ENCODE measurements at regions not wholly inside any gene's neighbourhood (a gene's known extent, or its start where the extent isn't known, plus 50 kb on each side); places are given as distances from the start of the nearest gene placed in this dataset.
"Not testable (repeated sequence)": the region's sequence is repeated elsewhere in the genome, so short reads cannot be mapped to it uniquely, and the experiment has no call there.

DNA sequence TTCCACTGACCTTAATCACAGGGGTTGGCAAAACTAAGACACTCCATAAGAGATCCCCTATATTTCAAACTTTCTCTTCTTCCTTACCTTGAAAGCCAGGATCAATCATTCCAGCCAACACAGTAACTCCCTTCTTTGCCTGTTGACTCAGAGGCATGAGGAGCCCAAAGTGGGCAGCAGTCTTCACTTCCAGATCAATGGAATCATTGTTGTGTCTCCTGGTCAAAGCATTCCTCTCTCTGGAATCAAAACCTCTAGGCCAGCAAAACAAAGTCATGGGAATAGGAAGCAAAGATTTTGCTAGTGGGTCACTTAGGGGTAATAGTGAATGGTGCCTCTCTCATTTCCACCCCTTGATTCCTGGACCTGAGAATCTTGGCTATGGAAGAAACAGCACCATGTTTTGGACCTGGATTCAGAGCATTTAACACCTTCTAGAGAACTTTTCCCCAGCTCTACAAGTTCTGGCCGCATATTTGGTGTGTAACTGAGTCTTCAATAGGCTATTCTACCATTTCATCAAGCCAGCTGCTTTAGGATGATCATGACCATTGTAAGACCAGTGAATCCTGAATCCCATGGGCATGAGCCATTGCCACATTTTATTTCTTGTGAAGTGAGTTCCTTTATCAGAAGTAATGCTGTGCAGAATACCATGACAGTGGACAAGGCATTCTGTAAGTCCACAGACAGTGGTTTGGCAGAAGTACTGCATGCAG lies 65.7 kb upstream of the SERPINE2 start:
- Mint-ChIP-seq H3K36me3 (no peaks in the 10 kb centered on the region), H3K4me1 (peaks cover 8% of the 10 kb centered on the region), H3K4me3 (no peak overlapping the region), H3K27ac (no peak overlapping the region), H3K9me3 (no peaks in the 10 kb centered on the region), H3K27me3 (peaks cover 9% of the 10 kb centered on the region)
- DNase-seq (ENCODE audit: low spot score in 2 of 2) (no peak), ATAC-seq (ENCODE audit: low read depth) (no peak)

DNA sequence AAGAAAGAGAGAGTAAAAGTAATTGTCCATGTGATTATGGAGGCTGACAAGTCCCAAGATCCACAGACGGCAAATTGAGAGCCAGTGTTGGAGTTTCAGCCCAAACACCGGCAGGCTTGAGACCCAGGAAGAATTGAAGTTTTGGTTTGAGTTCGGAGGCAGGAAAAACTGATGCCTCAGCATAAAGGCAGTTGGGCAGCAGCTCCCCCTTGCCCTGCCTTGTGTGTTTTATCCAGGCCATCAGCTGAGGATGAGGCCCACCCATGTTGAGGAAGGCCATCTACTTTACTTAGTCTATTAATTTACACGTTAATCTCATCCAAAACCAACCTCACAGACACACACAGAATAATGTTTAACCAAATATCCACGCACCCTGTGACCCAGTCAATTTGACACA lies 64.6 kb upstream of the SERPINE2 start:
- Mint-ChIP-seq H3K36me3 (no peaks in the 10 kb centered on the region), H3K27me3 (peaks cover 9% of the 10 kb centered on the region), H3K4me1 (peaks cover 8% of the 10 kb centered on the region), H3K4me3 (no peak overlapping the region), H3K27ac (no peak overlapping the region), H3K9me3 (no peaks in the 10 kb centered on the region)
- DNase-seq (ENCODE audit: low spot score in 2 of 2) (no peak), ATAC-seq (ENCODE audit: low read depth) (no peak)

DNA sequence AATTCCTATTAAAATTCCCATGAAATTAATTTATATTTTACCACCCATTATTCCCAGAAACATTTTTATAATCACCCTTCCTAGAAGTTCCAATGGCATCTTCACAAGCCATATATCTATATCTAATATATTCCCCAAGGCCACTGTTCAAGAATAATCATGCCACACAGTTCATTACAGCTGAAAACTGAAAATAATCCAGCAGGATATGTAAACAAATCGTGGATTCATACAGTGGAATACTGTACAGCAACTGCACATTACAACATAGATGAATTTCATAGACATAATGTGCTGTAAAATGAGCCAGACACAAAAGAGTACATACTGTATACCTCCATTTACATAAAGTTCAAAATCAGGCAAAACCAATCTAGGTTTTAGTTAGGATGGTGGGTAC lies 63.9 kb upstream of the SERPINE2 start:
- Mint-ChIP-seq H3K36me3 (no peaks in the 10 kb centered on the region), H3K27me3 (peaks cover 8% of the 10 kb centered on the region), H3K4me3 (no peak overlapping the region), H3K4me1 (peaks cover 8% of the 10 kb centered on the region), H3K27ac (no peak overlapping the region), H3K9me3 (no peaks in the 10 kb centered on the region)
- DNase-seq (ENCODE audit: low spot score in 2 of 2) (no peak), ATAC-seq (ENCODE audit: low read depth) (no peak)

DNA sequence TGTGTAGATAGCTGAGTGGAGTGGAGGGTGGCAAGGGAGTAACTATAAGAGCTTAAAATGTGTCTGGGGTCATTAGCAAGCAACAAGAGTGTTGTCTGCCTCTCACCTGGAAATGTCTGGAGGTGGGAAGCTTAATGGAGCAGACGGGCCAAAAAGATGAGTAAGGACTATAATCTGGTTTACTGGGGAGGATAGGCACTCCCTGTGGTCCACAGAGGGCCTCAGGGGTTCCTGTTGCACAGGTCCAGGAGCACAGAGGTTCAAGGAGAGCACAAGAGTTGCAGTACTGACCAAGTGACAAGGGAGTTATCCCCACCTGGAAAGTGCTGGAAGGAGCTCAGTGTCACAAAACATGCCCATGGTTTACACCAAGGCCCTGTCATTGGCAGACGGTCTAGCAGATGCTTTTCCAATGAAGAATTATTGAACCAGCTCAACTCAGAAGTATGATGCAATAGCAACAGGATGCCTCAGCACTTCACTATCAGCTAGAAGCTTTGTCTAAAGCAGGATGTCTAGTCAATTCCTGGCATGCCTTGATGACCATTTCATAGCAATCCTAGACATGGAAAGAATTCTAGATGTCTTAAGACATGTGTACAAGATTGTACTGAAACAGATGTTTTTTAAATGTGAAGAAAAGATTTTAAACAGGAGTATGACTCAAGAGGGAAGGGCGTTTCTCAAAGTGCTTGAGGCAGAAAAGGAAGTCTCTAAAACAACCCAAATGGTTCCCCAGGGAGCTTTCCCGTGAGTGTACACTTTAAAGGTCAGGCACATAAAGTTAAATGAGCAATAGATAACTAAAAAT lies 62.9 kb upstream of the SERPINE2 start:
- H3K4me1 Mint-ChIP-seq, result peaks cover 8% of the 10 kb centered on the region
- no peak for ATAC-seq (ENCODE audit: low read depth)
- no peak for DNase-seq (ENCODE audit: low spot score in 2 of 2)
- no peaks in the 10 kb centered on the region for H3K36me3 Mint-ChIP-seq
- no peaks in the 10 kb centered on the region for H3K9me3 Mint-ChIP-seq
- peaks cover 10% of the 10 kb centered on the region for H3K27me3 Mint-ChIP-seq
- no peak overlapping the region for H3K4me3 Mint-ChIP-seq
- no peak overlapping the region for H3K27ac Mint-ChIP-seq

DNA sequence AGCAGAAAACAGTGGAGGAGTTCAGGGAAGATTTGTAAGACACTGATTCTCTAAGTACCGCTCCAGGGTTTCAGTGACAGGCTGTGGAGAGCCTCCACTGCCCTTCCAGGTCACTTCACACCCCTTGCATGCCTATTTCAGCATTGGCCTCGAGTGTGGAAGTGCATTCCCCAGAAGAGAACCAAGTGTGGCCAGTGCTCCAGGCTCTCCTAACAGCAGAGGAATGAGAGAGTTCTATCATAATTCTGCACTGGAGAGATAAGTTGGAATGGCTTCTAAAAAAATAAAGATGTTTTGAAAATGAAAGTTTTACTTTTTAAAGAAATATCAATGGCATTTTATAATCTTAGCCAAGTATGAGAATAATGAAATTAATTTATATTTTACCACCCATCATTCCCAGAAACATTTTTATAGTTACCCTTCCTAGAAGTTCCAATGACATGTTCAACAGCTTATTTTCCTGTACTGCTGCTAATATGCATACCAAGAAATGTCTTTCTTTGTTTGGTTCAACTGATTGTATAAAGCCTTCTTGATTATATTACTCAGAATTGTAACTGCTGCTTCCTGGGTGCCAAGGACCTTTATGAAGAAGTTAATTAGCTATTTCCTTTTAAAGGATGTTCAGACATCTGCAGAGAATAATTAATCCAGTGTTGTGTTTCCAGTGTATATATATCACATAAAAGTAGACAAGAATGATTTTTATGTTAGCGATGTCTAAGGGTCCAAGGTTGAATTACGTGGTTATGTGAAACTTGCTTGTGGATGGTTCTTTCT lies 61.0 kb upstream of the SERPINE2 start:
- H3K36me3 Mint-ChIP-seq, result no peaks in the 10 kb centered on the region
- no peak for ATAC-seq (ENCODE audit: low read depth)
- no peak overlapping the region for H3K27ac Mint-ChIP-seq
- no peak for DNase-seq (ENCODE audit: low spot score in 2 of 2)
- H3K4me1 Mint-ChIP-seq, result peaks cover 11% of the 10 kb centered on the region
- peaks cover 5% of the 10 kb centered on the region for H3K9me3 Mint-ChIP-seq
- H3K27me3 Mint-ChIP-seq, result peaks cover 13% of the 10 kb centered on the region
- H3K4me3 Mint-ChIP-seq, result no peak overlapping the region

DNA sequence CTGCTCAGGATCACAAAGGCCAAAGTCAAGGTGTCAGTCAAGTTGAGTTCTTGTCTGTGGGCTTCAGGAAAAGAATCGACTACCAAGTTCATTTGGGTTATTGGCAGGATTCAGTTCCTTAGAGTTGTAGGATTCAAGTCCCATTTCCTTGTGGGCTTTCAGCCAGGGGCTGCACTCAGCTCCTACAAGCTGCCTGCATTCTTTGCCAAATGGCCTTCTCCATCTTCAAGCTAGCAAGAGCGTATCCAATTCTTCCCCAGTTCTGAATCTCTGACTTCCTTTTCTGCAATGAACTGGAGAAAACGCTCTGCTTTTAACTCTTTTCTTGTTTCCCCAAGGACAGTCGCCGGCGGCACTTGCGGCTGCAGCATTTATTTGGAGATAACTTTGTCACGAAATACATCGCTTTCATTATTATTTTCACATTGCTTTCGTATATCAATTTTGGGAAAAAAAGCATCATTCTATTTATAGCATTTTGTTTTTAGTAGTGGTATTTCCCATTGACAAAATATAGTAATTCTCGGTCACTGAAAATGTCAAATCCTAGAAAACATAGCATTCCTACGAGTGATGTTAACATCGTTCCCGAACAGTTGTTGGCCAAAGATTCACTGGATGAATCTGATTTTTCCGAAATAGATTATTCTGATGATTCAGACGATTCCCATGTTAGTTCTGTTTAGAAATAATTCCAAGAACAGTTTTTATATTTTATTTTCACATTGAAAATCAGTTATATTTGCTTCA lies 59.6 kb upstream of the SERPINE2 start:
- no peak overlapping the region for H3K27ac Mint-ChIP-seq
- DNase-seq (ENCODE audit: low spot score in 2 of 2) (no peak), ATAC-seq (ENCODE audit: low read depth) (no peak)
- peaks cover 11% of the 10 kb centered on the region for H3K4me1 Mint-ChIP-seq
- H3K4me3 Mint-ChIP-seq, result no peak overlapping the region
- no peaks in the 10 kb centered on the region for H3K36me3 Mint-ChIP-seq
- peaks cover 7% of the 10 kb centered on the region for H3K9me3 Mint-ChIP-seq
- peaks cover 14% of the 10 kb centered on the region for H3K27me3 Mint-ChIP-seq

DNA sequence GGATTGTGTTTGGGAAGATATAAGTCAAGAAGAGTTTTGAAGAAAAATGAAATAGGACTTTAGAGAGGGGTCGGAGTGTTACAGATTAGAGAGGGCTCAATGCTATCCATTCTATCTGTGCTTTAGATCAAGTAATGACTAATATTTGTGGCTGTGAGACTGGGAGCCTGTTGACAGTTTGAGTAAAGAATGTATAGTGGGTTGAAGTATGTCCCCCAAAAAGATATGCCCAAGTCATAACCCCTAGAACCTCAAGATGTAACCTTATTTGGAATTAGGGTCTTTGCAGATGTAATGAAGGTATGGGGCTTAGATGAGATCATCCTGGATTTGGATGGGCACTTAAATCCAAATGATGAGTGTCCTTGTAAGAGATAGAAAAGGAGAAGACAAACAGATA lies 55.3 kb upstream of the SERPINE2 start:
- Mint-ChIP-seq H3K27me3 (peaks cover 20% of the 10 kb centered on the region), H3K27ac (no peak overlapping the region), H3K4me1 (peaks cover 3% of the 10 kb centered on the region), H3K36me3 (no peaks in the 10 kb centered on the region), H3K9me3 (peaks cover 7% of the 10 kb centered on the region), H3K4me3 (no peak overlapping the region)
- ATAC-seq (ENCODE audit: low read depth) (no peak), DNase-seq (ENCODE audit: low spot score in 2 of 2) (no peak)

DNA sequence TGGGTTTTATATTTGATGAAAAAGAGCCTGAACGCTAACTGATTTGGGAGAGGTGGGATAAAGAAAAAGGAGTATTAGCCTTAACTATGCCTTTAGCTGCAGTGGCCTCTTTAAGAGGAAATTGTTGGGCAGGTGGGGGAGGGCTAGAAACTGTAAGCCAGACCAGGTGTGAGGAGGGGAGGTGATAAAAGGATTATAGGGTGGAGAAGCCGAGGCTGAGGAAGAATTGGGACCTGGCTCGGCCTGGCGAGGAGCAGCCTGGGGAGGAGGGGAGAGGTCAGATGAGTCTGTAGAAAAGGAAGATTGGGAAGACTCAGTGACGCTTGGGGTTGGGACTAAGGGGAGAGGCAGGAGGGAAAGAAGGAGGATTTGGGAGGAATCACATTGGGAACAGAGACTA lies 52.6 kb upstream of the SERPINE2 start:
- not testable (repeated sequence) for H3K27ac Mint-ChIP-seq

DNA sequence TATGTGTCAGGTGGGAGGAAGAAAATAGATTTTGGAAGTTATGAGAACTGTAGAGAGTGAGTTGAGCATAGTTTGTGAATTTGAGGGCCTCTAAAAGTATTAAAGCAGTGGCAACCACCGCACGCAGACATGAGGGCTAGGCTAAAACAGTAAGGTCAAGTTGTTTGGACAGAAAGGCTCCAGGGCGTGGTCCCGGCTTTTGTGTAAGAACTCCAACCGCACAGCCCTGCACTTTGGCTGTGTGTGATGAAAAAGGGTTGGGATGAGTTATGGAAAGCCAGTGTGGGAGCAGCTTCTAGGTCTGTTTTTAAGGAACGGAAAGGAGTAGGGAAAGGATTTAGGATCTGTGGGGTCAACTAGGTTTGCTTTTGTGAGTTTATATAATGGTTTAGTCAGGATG lies 50.5 kb upstream of the SERPINE2 start:
- H3K27ac Mint-ChIP-seq; DNase-seq (ENCODE audit: low spot score in 2 of 2); H3K4me3 Mint-ChIP-seq; H3K4me1 Mint-ChIP-seq; ATAC-seq (ENCODE audit: low read depth); H3K36me3 Mint-ChIP-seq; H3K9me3 Mint-ChIP-seq: not testable (repeated sequence)
- H3K27me3 Mint-ChIP-seq, result peaks cover 11% of the 10 kb centered on the region

More for the DNA sequence above, 52.6 kb upstream of the SERPINE2 start:
- peaks cover 18% of the 10 kb centered on the region for H3K27me3 Mint-ChIP-seq
- H3K4me1 Mint-ChIP-seq; ATAC-seq (ENCODE audit: low read depth); H3K9me3 Mint-ChIP-seq; H3K4me3 Mint-ChIP-seq; DNase-seq (ENCODE audit: low spot score in 2 of 2); H3K36me3 Mint-ChIP-seq: not testable (repeated sequence)

Measured in memory B cell (primary cell).